GM21447 (cell line): ENCODE measurements at regions not wholly inside any gene's neighbourhood (a gene's known extent, or its start where the extent isn't known, plus 50 kb on each side); places are given as distances from the start of the nearest gene placed in this dataset.

Source experiments
- ATAC-seq: cut with Tn5 transposase; IDR thresholded peaks from one replicate; pipeline ENCODE4 v1.9.1; 2021; ENCODE audit not compliant: unreplicated experiment

DNA sequence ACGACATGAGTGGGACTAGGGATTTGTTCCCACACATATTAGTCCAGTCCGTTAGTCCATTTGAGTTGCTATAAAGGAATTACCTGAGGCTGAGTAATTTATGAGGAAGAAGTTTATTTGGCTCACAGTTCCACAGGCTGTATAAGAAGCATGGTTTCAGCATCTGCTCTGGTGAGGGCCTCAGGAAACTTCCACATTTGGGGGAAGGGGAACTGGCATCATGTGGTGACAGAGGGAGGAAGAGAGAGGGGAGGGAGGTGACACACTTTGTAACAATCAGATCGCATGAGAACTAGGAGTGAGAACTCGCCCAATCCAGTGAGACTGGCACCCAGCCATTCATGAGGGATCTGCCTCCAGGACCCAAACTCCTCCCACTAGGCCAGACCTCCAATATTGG is 769.9 kb upstream of the ROBO1 start:
- ATAC-seq, result no peak

GRCh38 chr3:80535286-80535685 is 767.5 kb upstream of the ROBO1 start:
- ATAC-seq, result no peak

DNA sequence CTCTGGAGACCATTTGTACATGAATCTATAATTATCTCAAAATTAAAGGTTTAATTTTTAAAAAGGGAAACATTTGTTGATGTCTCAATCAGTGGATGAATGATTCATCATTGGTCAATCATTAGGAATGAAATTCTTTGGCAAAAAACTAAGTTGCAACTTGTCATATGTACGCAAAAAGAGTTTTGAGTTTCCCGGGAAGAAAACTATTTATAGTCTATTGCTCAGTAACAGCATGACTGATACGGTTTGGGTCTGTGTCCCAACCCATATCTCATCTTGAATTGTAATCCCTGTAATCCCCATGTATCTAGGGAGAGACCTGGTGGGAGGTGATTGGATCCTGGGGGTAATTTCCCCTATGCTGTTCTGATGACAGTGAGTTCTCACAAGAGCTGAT is 765.8 kb upstream of the ROBO1 start:
- no peak for ATAC-seq

- ATAC-seq, result no peak
Observed at GRCh38 chr3:80526153-80526552, 758.4 kb upstream of the ROBO1 start.

GRCh38 chr3:80521081-80521480 is 753.3 kb upstream of the ROBO1 start:
- ATAC-seq, result no peak

GRCh38 chr3:80519436-80519835 is 751.6 kb upstream of the ROBO1 start:
- ATAC-seq, result no peak

GRCh38 chr3:80496452-80496851 is 728.7 kb upstream of the ROBO1 start:
- no peak for ATAC-seq

DNA sequence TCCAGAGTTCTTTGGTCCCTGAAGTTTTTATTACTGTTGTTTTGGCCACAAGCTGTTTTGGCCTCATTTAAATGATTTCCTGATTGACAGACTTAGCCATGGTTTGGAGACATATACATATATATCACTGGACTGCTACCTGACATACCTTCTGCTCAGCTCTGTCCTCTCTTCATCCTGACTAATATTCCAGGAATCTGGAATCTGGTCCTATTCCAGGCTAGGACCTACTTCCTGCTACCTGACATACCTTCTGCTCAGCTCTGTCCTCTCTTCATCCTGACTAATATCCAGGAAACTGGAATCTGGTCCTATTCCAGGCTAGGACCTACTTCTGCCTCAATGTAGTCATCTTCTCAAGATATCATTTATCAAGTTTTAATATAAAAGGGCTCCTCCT is 724.4 kb upstream of the ROBO1 start:
- ATAC-seq, result no peak

GRCh38 chr3:80472961-80473360 is 705.2 kb upstream of the ROBO1 start:
- no peak for ATAC-seq

GRCh38 chr3:80472459-80472858 is 704.7 kb upstream of the ROBO1 start:
- ATAC-seq, result no peak

GRCh38 chr3:80470433-80470832 is 702.6 kb upstream of the ROBO1 start:
- no peak for ATAC-seq

DNA sequence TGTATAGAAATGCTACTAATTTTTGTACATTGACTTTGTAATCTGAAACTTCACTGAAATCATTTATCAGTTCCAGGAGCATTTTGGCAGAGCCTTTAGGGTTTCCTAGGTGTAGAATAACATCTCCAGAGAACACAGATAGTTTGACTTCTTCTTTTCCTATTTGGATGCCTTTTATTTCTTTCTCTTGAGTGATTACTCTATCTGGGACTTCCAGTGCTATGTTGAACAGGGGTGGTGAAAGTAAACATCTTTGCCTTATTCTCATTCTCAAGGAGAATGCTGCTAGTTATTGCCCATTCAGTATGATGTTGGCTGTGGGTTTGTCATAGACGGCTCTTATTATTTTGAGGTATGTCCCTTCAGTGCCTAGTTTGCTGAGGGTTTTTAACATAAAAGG is 697.9 kb upstream of the ROBO1 start:
- ATAC-seq, result no peak

GRCh38 chr3:80451393-80451792 is 683.6 kb upstream of the ROBO1 start:
- no peak for ATAC-seq

DNA sequence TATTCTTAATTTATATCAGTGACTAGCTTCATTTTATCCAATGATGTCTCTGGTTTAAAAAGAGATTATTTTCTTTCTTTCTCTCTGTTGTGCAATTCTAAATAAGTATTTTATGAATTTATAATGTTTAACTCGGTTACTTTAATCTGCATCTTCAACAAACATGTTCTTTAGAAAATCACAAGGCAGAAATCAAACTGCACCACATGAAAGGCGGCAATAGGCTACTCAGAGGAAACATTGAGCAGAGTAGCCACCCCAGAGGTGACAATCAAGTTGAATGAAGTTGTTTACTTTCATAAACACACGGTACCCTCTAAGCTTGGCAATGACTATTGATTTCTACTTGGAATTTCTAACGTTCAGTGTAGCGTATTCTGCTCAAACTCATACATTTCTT is 677.8 kb upstream of the ROBO1 start:
- no peak for ATAC-seq

DNA sequence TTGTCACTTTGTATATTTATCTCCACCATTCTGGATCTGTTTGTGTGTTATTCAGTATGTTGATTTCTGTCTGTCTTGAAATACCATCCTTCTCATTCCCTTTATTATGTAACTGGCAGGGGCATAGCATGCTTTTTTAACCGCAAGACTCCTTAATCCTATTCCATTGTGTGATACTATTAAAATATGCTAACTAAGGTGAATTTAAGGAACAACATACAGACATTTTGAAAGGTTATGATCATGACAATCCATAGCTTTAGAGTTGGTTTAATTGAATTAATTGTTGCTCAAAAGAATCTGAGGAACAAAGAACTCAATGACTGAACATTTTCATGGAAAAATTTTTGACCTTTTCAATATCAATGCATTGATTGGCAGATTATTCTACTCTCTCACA is 677.3 kb upstream of the ROBO1 start:
- no peak for ATAC-seq

DNA sequence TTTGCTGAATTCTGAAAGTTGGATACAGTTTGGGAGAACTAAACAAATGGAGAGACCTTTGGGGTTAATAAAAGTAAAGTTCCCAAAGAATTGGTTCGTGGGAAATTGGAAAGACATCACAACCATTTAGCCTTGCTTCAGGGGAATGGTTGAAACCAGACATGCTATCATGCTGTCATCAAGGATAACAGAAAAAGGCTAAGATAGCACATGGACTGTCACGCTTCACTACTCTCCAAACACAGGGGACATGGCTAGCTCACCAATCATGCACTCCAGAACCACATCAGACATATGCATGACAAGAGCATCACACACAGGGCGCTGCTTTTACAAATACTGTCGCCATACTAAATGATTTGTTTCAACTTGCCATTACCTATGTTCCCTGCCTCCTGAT is 671.7 kb upstream of the ROBO1 start:
- ATAC-seq, result no peak

DNA sequence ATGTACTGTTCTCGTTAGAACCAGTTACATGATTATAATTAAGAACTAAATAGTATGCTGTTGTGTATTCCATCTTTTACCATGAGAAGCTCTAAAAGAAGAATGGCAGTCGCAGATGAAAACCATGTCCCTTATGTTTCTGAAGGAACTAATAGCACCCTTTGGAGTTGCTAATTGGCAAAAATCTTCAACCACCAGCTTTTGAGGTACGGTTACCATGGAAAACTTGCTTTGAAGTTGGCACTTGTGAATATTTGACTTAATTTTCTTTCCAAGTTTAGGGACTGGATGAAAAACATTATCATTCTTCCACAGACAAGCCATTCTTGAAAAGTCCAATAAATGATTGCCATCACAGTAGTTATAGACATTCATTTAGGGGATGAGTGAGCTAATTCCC is 666.6 kb upstream of the ROBO1 start:
- no peak for ATAC-seq

DNA sequence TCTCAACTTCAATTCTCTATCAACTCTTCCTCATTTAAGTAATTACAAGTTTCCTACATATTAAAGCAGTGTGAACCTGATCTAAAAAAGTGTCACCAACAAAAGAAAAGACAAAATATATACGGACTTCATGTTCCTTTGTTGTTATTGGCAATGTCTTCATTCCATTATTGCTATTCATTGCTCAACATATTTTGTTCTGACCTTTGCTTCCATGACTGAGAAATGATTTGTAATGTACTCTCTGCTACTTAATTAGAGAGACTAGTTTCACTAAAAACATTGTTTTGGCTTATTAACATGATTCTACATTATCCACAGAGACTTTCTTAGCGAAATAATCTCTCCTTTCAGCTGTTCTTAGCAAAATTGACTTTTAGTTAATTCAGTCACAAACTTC is 657.2 kb upstream of the ROBO1 start:
- ATAC-seq, result no peak

- ATAC-seq, result no peak
Observed at GRCh38 chr3:80408030-80408721, 640.4 kb upstream of the ROBO1 start.

GRCh38 chr3:80405618-80406017 is 637.8 kb upstream of the ROBO1 start:
- ATAC-seq, result no peak

DNA sequence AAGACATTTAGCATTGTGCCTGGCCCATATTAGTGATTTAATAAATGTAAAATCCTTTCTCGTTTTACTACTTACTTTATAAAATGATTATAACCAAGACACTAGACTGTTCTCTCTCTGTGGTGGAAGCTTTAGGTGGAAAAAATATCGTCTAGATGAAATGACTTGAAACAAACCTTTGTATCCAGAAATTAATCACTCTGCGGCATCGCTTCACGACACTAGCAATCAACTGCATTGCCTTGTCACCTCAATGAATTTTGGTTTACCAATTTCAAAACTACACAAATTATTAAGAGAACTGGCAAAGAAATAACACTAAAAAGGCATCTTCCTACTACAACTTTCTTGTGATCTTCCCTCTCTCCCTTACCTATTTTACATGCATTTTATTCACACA is 627.2 kb upstream of the ROBO1 start:
- no peak for ATAC-seq

- no peak for ATAC-seq
Observed at GRCh38 chr3:80391573-80391972, 623.8 kb upstream of the ROBO1 start.

- no peak for ATAC-seq
Observed at GRCh38 chr3:80384811-80385210, 617.0 kb upstream of the ROBO1 start.

DNA sequence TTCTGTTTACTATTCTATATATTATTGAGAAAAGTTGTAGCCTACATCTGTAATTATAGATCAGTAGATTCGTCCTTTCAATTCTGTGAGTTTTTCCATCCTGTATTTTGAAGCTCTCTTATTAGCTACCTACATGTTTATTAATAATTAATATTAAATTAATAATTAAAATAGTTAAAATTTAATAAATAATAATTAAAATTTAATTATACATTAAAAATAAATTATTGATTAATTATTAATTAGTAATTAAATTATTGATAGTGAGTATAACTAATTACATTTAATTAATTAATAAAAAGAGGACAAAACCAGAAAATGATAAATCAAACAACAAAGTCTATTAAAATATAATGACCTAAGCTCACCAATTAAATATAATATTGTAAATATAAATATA is 606.6 kb upstream of the ROBO1 start:
- ATAC-seq, result no peak
